Thymus (tissue), 11 donors: ENCODE measurements at regions not wholly inside any gene's neighbourhood (a gene's known extent, or its start where the extent isn't known, plus 50 kb on each side); places are given as distances from the start of the nearest gene placed in this dataset.

Experiments
- DNase-seq, 9 donors: peaks; one replicate each; pipeline ENCODE4 v3.0.0-alpha.2; 2013; ENCODE audit warnings: low spot score in 9 of 9, low read depth in 6 of 9, missing footprints in 1 of 9
- H3K27ac ChIP-seq, 2 donors: one replicate each; pipeline ENCODE4 v1.5.1; 2013; ENCODE audit warnings: control low read depth in 1 of 2, low read depth in 1 of 2, low read length in 1 of 2, mild to moderate bottlenecking in 1 of 2, moderate library complexity in 1 of 2
- H3K27me3 ChIP-seq, 2 donors: one replicate each; pipeline ENCODE4 v1.5.1; 2013; ENCODE audit warnings: low read length in 1 of 2; ENCODE audit not compliant: control insufficient read depth in 2 of 2, insufficient read depth in 1 of 2
- H3K36me3 ChIP-seq, 2 donors: one replicate each; pipeline ENCODE4 v1.5.1; 2013; ENCODE audit warnings: low read length in 1 of 2, mild to moderate bottlenecking in 1 of 2, moderate library complexity in 1 of 2; ENCODE audit not compliant: control insufficient read depth in 2 of 2, insufficient read depth in 2 of 2
- H3K4me1 ChIP-seq, 2 donors: one replicate each; pipeline ENCODE4 v1.5.1; 2013; ENCODE audit warnings: low read length in 2 of 2; ENCODE audit not compliant: control insufficient read depth in 2 of 2, insufficient read depth in 2 of 2
- H3K4me3 ChIP-seq, 2 donors: one replicate each; pipeline ENCODE4 v1.5.1; 2013; ENCODE audit warnings: low read length in 2 of 2, control low read depth in 1 of 2, mild to moderate bottlenecking in 1 of 2
- H3K9me3 ChIP-seq, 2 donors: one replicate each; pipeline ENCODE4 v1.5.1; 2013; ENCODE audit warnings: low read length in 1 of 2, mild to moderate bottlenecking in 1 of 2; ENCODE audit not compliant: control insufficient read depth in 2 of 2, insufficient read depth in 1 of 2
- WGBS: extraction: QIAGEN DNeasy Blood & Tissue Kit; methylation state at CpG from one replicate; pipeline ENCODE4 v1.1.7; 2013; 5-methylcytosine and 5-hydroxymethylcytosine counted together
- donor health status: healthy.

GRCh38 chr20:23241416-23241815 is 109.2 kb upstream of the NXT1 start:
- no peak for DNase-seq
- Histone ChIP-seq H3K27me3 (no peaks in the 10 kb centered on the region), H3K4me3 (no peak overlapping the region), H3K36me3 (no peaks in the 10 kb centered on the region), H3K4me1 (no peaks in the 10 kb centered on the region), H3K27ac (no peak overlapping the region), H3K9me3 (no peaks in the 10 kb centered on the region)
- 98% methylated on average over 3 of the region's 3 CpGs for WGBS

- H3K36me3 ChIP-seq: no peaks in the 10 kb centered on the region
These were observed 110.1 kb upstream of the NXT1 start for GRCh38 chr20:23240519-23240918.

GRCh38 chr20:23237201-23237600 is 113.4 kb upstream of the NXT1 start:
- H3K9me3 ChIP-seq: peaks cover 0 to 7% of the 10 kb centered on the region in 2 donors
- no peaks in the 10 kb centered on the region for H3K36me3 ChIP-seq
- no peak overlapping the region for H3K4me3 ChIP-seq
- DNase-seq: no peak
- H3K27ac ChIP-seq: no peak overlapping the region
- H3K4me1 ChIP-seq: no peaks in the 10 kb centered on the region
- no peaks in the 10 kb centered on the region for H3K27me3 ChIP-seq

More at GRCh38 chr20:23240519-23240918, 110.1 kb upstream of the NXT1 start:
- Histone ChIP-seq H3K9me3 (no peaks in the 10 kb centered on the region), H3K4me3 (no peak overlapping the region), H3K4me1 (no peaks in the 10 kb centered on the region), H3K27ac (no peak overlapping the region), H3K27me3 (no peaks in the 10 kb centered on the region)
- no peak for DNase-seq
- WGBS: 87% methylated on average over 1 of the region's 1 CpG

- Histone ChIP-seq H3K36me3 (no peaks in the 10 kb centered on the region), H3K4me3 (no peak overlapping the region), H3K27me3 (no peaks in the 10 kb centered on the region), H3K4me1 (no peaks in the 10 kb centered on the region), H3K9me3 (peaks cover 0 to 10% of the 10 kb centered on the region in 2 donors), H3K27ac (no peak overlapping the region)
- WGBS: 53% methylated on average over 9 of the region's 9 CpGs
- DNase-seq: peak in 8 of 9 donors; percentile 6 to 57 (median 34)
These were observed 115.2 kb upstream of the NXT1 start for GRCh38 chr20:23235173-23236027.

- Histone ChIP-seq H3K4me1 (no peaks in the 10 kb centered on the region), H3K9me3 (peaks cover 0 to 10% of the 10 kb centered on the region in 2 donors), H3K27me3 (no peaks in the 10 kb centered on the region), H3K36me3 (no peaks in the 10 kb centered on the region), H3K4me3 (no peak overlapping the region), H3K27ac (no peak overlapping the region)
- 93% methylated on average over 3 of the region's 3 CpGs for WGBS
- no peak for DNase-seq
These were observed 116.1 kb upstream of the NXT1 start for GRCh38 chr20:23234311-23235078.

GRCh38 chr20:23233341-23233740 is 117.2 kb upstream of the NXT1 start:
- no peak overlapping the region for H3K4me3 ChIP-seq
- H3K4me1 ChIP-seq: no peaks in the 10 kb centered on the region
- H3K27ac ChIP-seq: no peak overlapping the region
- no peaks in the 10 kb centered on the region for H3K27me3 ChIP-seq
- H3K9me3 ChIP-seq: peaks cover 0 to 10% of the 10 kb centered on the region in 2 donors
- no peaks in the 10 kb centered on the region for H3K36me3 ChIP-seq
- WGBS: 97% methylated on average over 6 of the region's 6 CpGs
- no peak for DNase-seq

GRCh38 chr20:23232679-23233308 is 117.8 kb upstream of the NXT1 start:
- peaks cover 0 to 10% of the 10 kb centered on the region in 2 donors for H3K9me3 ChIP-seq
- H3K36me3 ChIP-seq: no peaks in the 10 kb centered on the region
- no peak for DNase-seq
- 96% methylated on average over 11 of the region's 11 CpGs for WGBS
- no peaks in the 10 kb centered on the region for H3K27me3 ChIP-seq
- H3K4me3 ChIP-seq: no peak overlapping the region
- no peaks in the 10 kb centered on the region for H3K4me1 ChIP-seq
- no peak overlapping the region for H3K27ac ChIP-seq

GRCh38 chr20:23232219-23232581 is 118.4 kb upstream of the NXT1 start:
- Histone ChIP-seq H3K4me1 (no peaks in the 10 kb centered on the region), H3K9me3 (peaks cover 0 to 10% of the 10 kb centered on the region in 2 donors), H3K36me3 (no peaks in the 10 kb centered on the region), H3K4me3 (no peak overlapping the region), H3K27me3 (no peaks in the 10 kb centered on the region), H3K27ac (no peak overlapping the region)
- DNase-seq: no peak
- 98% methylated on average over 4 of the region's 4 CpGs for WGBS
